Common myeloid progenitor, CD34-positive (primary cell): ENCODE measurements at regions not wholly inside any gene's neighbourhood (a gene's known extent, or its start where the extent isn't known, plus 50 kb on each side); places are given as distances from the start of the nearest gene placed in this dataset.

Experiments used
- CTCF ChIA-PET: fragments of 350-600 bp; sonication (Branson Sonifier 250); formaldehyde crosslinking; loops from one replicate; lab custom pipeline; 2021; ENCODE audit warnings: antibody characterized with exemption; lab: Charles Lee
- POLR2A ChIA-PET: fragments of 350-600 bp; sonication (Branson Sonifier 250); formaldehyde crosslinking; loops from one replicate; lab custom pipeline; 2021; ENCODE audit warnings: antibody characterized with exemption; lab: Charles Lee
- DNase-seq, 3 donors: peaks; one replicate each; pipeline versions ENCODE4 v3.0.0 to v3.0.0-alpha.2; 2013
- H3K27ac ChIP-seq, 2 experiments: 1 replicate in 1 of 2; 2 replicates in 1 of 2; pipeline ENCODE4 v1.7.0; 2013; ENCODE audit warnings: inconsistent platforms in 2 of 2, low read length in 2 of 2, mild to moderate bottlenecking in 2 of 2, low read depth in 1 of 2, moderate library complexity in 1 of 2; ENCODE audit not compliant: severe bottlenecking in 2 of 2, insufficient read depth in 1 of 2, poor library complexity in 1 of 2
- H3K27me3 ChIP-seq, 5 experiments: replicated peaks in 2 of 5; 1 replicate in 3 of 5; 2 replicates in 2 of 5; pipeline versions ENCODE4 v1.6.1 to v1.7.0; 2013; ENCODE audit warnings: low read length in 4 of 5, mild to moderate bottlenecking in 2 of 5, moderate library complexity in 2 of 5, inconsistent platforms in 1 of 5; ENCODE audit not compliant: insufficient read depth in 5 of 5, control insufficient read depth in 4 of 5
- H3K36me3 ChIP-seq, 4 experiments: 1 replicate in 2 of 4; 2 replicates in 2 of 4; pipeline versions ENCODE4 v1.6.1 to v1.7.0; 2013; ENCODE audit warnings: low read length in 3 of 4, control low read depth in 1 of 4, mild to moderate bottlenecking in 1 of 4; ENCODE audit not compliant: control insufficient read depth in 4 of 4, insufficient read depth in 4 of 4
- H3K4me1 ChIP-seq, 4 experiments: 1 replicate in 3 of 4; 2 replicates in 1 of 4; pipeline versions ENCODE4 v1.6.1 to v1.7.1; 2013; ENCODE audit warnings: low read length in 3 of 4, mild to moderate bottlenecking in 3 of 4, control low read depth in 1 of 4, inconsistent platforms in 1 of 4, moderate library complexity in 1 of 4; ENCODE audit not compliant: control insufficient read depth in 4 of 4, insufficient read depth in 4 of 4; ENCODE audit errors: control extremely low read depth in 1 of 4
- H3K4me3 ChIP-seq, 7 experiments: 1 replicate in 4 of 7; 2 replicates in 3 of 7; pipeline versions ENCODE4 v1.5.1 to v1.7.0; 2013; ENCODE audit warnings: mild to moderate bottlenecking in 7 of 7, low read length in 6 of 7, moderate library complexity in 6 of 7, inconsistent platforms in 2 of 7, low read depth in 2 of 7, control low read depth in 1 of 7; ENCODE audit not compliant: insufficient read depth in 4 of 7, control insufficient read depth in 1 of 7; ENCODE audit errors: extremely low read depth in 1 of 7
- H3K9me3 ChIP-seq, 5 experiments: 1 replicate in 4 of 5; 2 replicates in 1 of 5; pipeline versions ENCODE4 v1.6.1 to v1.7.1; 2013; ENCODE audit warnings: low read length in 4 of 5, mild to moderate bottlenecking in 2 of 5, inconsistent platforms in 1 of 5, low read depth in 1 of 5, moderate library complexity in 1 of 5; ENCODE audit not compliant: control insufficient read depth in 4 of 5, insufficient read depth in 2 of 5; ENCODE audit errors: control extremely low read depth in 1 of 5
- WGBS: methylation state at CpG from one replicate; pipeline ENCODE4 v1.1.5; 2013; ENCODE audit not compliant: insufficient coverage; 5-methylcytosine and 5-hydroxymethylcytosine counted together

- no peak for DNase-seq
- no peaks in the 10 kb centered on the region for H3K36me3 ChIP-seq
- no peaks in the 10 kb centered on the region for H3K4me1 ChIP-seq
- POLR2A ChIA-PET: no interaction called here
- H3K9me3 ChIP-seq: peaks cover 0 to 14% (median 0%) of the 10 kb centered on the region in 5 experiments
- no peak overlapping the region for H3K4me3 ChIP-seq
- WGBS: no CpG with 5 or more reads among the region's 1 CpG
- H3K27me3 ChIP-seq: no peaks in the 10 kb centered on the region
- CTCF ChIA-PET: no interaction called here
- H3K27ac ChIP-seq: no peak overlapping the region
Observed at GRCh38 chrX:55981603-55982002, 250.6 kb upstream of the KLF8 start.

- H3K4me1 ChIP-seq: no peaks in the 10 kb centered on the region
- peaks cover 0 to 3% (median 0%) of the 10 kb centered on the region in 5 experiments for H3K9me3 ChIP-seq
- H3K27me3 ChIP-seq: peaks cover 0 to 2% (median 0%) of the 10 kb centered on the region in 5 experiments
- no peak overlapping the region for H3K27ac ChIP-seq
- H3K4me3 ChIP-seq: no peak overlapping the region
- H3K36me3 ChIP-seq: peaks cover 0 to 3% (median 0%) of the 10 kb centered on the region in 4 experiments
- ChIA-PET CTCF (no interaction called here), POLR2A (no interaction called here)
- no peak for DNase-seq
- WGBS: 67% methylated on average over 3 of the region's 3 CpGs
Observed at GRCh38 chrX:55996649-55997048, 235.5 kb upstream of the KLF8 start.

GRCh38 chrX:56000174-56000573, 232.0 kb upstream of the KLF8 start:
- no peak for DNase-seq
- ChIA-PET POLR2A (no interaction called here), CTCF (no interaction called here)
- Histone ChIP-seq H3K36me3 (peaks cover 0 to 2% (median 0%) of the 10 kb centered on the region in 4 experiments), H3K4me3 (no peak overlapping the region), H3K27me3 (no peaks in the 10 kb centered on the region), H3K9me3 (peaks cover 0 to 3% (median 0%) of the 10 kb centered on the region in 5 experiments), H3K27ac (no peak overlapping the region), H3K4me1 (no peaks in the 10 kb centered on the region)
- no CpG with 5 or more reads among the region's 1 CpG for WGBS

GRCh38 chrX:56000729-56001128, 231.4 kb upstream of the KLF8 start:
- H3K9me3 ChIP-seq: peaks cover 0 to 6% (median 2%) of the 10 kb centered on the region in 5 experiments

GRCh38 chrX:56025872-56026571, 206.1 kb upstream of the KLF8 start:
- Histone ChIP-seq H3K9me3 (peaks cover 0 to 2% (median 0%) of the 10 kb centered on the region in 5 experiments), H3K4me1 (no peaks in the 10 kb centered on the region), H3K27me3 (no peaks in the 10 kb centered on the region), H3K27ac (no peak overlapping the region), H3K4me3 (no peak overlapping the region), H3K36me3 (peaks cover 0 to 2% (median 0%) of the 10 kb centered on the region in 4 experiments)
- ChIA-PET CTCF (no interaction called here), POLR2A (no interaction called here)
- no peak for DNase-seq
- 87% methylated on average over 4 of the region's 11 CpGs for WGBS

More at GRCh38 chrX:56000729-56001128, 231.4 kb upstream of the KLF8 start:
- CTCF ChIA-PET: no interaction called here
- no peaks in the 10 kb centered on the region for H3K27me3 ChIP-seq
- H3K4me3 ChIP-seq: no peak overlapping the region
- H3K4me1 ChIP-seq: no peaks in the 10 kb centered on the region
- DNase-seq: no peak
- POLR2A ChIA-PET: no interaction called here
- no peaks in the 10 kb centered on the region for H3K36me3 ChIP-seq
- no peak overlapping the region for H3K27ac ChIP-seq

- H3K27me3 ChIP-seq: no peaks in the 10 kb centered on the region
- no peak for DNase-seq
- H3K4me1 ChIP-seq: no peaks in the 10 kb centered on the region
- peaks cover 0 to 6% (median 0%) of the 10 kb centered on the region in 5 experiments for H3K9me3 ChIP-seq
- CTCF ChIA-PET: no interaction called here
- no peak overlapping the region for H3K27ac ChIP-seq
- peaks cover 0 to 2% (median 0%) of the 10 kb centered on the region in 4 experiments for H3K36me3 ChIP-seq
- 83% methylated on average over 4 of the region's 4 CpGs for WGBS
- POLR2A ChIA-PET: no interaction called here
- no peak overlapping the region for H3K4me3 ChIP-seq
Observed at GRCh38 chrX:56026815-56027214, 205.3 kb upstream of the KLF8 start.

- Histone ChIP-seq H3K4me1 (no peaks in the 10 kb centered on the region), H3K27me3 (no peaks in the 10 kb centered on the region), H3K9me3 (peaks cover 0 to 6% (median 0%) of the 10 kb centered on the region in 5 experiments), H3K27ac (no peak overlapping the region), H3K36me3 (peaks cover 0 to 2% (median 0%) of the 10 kb centered on the region in 4 experiments), H3K4me3 (no peak overlapping the region)
- ChIA-PET POLR2A (no interaction called here), CTCF (no interaction called here)
- WGBS: 67% methylated on average over 5 of the region's 5 CpGs
- DNase-seq: no peak
Observed at GRCh38 chrX:56029188-56029587, 203.0 kb upstream of the KLF8 start.
